Cardiac fibroblast (primary cell): ENCODE measurements at regions not wholly inside any gene's neighbourhood (a gene's known extent, or its start where the extent isn't known, plus 50 kb on each side); places are given as distances from the start of the nearest gene placed in this dataset.
"Not testable (repeated sequence)": the region's sequence is repeated elsewhere in the genome, so short reads cannot be mapped to it uniquely, and the experiment has no call there.

Experiments used
- DNase-seq, 2 donors: peaks; one replicate each; pipeline versions ENCODE4 v3.0.0 to v3.0.0-alpha.2; 2010; ENCODE audit warnings: low read depth in 2 of 2
- H3K4me3 ChIP-seq, 2 donors: replicated peaks in 1 of 2; 1 replicate in 1 of 2; 2 replicates in 1 of 2; pipeline ENCODE4 v1.5.1; 2011; ENCODE audit warnings: low read depth in 2 of 2, low read length in 2 of 2, mild to moderate bottlenecking in 2 of 2, moderate library complexity in 1 of 2
- CTCF ChIP-seq: IDR thresholded peaks from one replicate; pipeline ENCODE4 v1.5.1; 2011; ENCODE audit warnings: low read depth, mild to moderate bottlenecking, low read length, inconsistent platforms

DNA sequence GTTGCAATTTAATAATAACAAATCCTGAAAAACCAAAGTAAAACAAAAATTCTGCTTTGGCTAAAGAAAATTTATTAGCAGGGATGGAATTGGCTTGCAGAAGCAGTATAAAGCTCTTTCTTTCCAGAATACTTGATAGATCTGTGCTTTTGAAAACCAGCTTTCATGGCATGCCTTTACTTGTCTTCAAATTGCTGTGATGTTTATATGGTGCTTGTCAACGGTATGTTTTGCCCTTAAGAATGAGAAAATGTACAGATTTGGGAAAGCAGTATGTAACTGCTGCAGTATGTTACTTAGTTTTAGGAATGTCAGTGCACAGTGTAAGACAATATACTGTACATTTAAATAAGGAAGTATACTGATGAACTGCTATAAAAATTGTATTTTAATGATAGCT, 120.8 kb upstream of the PCDH20 start:
- H3K4me3 ChIP-seq, result no peak overlapping the region
- DNase-seq, result no peak
- no peak for TF ChIP-seq CTCF

DNA sequence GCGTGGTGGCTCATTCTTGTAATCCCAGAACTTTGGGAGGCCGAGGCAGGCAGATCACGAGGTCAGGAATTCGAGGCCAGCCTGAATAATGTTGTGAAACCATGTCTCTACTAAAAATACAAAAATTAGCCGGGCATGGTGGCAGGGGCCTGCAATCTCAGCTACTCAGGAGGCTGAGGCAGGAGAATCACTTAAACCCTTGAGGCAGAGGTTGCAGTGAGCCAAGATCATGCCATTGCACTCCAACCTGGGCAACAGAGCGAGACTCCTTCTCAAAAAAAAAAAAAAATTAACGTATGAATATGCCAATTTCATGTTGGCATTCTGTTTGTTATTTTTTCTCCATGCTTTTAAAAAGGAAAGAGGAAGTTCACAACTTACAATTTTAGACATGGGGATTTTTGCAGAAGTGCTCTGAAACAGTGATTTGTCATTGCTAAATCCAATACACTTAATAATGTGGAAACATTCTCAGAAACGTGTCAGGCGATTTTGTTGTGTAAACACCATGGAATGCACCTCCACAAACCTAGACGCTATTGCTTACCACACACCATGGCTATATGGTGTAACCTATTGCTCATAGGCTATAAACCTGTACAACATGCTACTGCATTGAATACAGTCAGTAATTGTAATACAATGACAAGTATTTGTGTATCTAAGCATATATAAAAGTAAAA, 115.9 kb upstream of the PCDH20 start:
- DNase-seq, result no peak
- TF ChIP-seq CTCF, result no peak

GRCh38 chr13:61519214-61519613, 103.6 kb upstream of the PCDH20 start:
- H3K4me3 ChIP-seq, DNase-seq: not testable (repeated sequence)

More for the DNA sequence above, 115.9 kb upstream of the PCDH20 start:
- H3K4me3 ChIP-seq, result no peak overlapping the region

- TF ChIP-seq CTCF, result no peak
- no peak for DNase-seq
- no peak overlapping the region for H3K4me3 ChIP-seq
These were observed 93.3 kb upstream of the PCDH20 start for GRCh38 chr13:61508936-61509335.

GRCh38 chr13:61500176-61500575, 84.5 kb upstream of the PCDH20 start:
- no peak for TF ChIP-seq CTCF
- no peak overlapping the region for H3K4me3 ChIP-seq
- no peak for DNase-seq

DNA sequence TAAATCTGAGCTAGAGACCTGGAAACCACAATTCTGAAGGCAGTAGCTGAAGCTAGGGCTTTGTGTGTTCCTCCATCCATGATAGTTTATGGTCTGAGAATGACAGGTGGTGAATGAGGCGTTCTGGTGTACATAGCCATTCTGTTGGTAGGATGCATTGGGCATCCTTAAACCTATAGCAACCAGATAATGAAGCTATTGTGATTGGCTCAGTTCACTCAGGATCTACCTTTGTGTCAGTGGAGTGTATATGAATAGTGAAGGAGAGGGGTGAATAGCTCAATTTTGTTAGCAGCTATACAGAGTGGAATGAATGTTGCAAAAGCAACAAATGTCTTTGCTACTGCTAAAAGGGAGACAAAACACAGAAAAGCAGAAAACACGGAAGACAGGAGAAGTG, 80.0 kb upstream of the PCDH20 start:
- TF ChIP-seq CTCF, result no peak
- H3K4me3 ChIP-seq, result no peak overlapping the region
- no peak for DNase-seq

- not testable (repeated sequence) for DNase-seq, H3K4me3 ChIP-seq
These were observed 77.9 kb upstream of the PCDH20 start for GRCh38 chr13:61493556-61493955.

GRCh38 chr13:61486496-61486895, 70.8 kb upstream of the PCDH20 start:
- no peak for DNase-seq
- no peak overlapping the region for H3K4me3 ChIP-seq
- no peak for TF ChIP-seq CTCF
